Thyroid gland (tissue), 4 donors: ENCODE measurements at regions not wholly inside any gene's neighbourhood (a gene's known extent, or its start where the extent isn't known, plus 50 kb on each side); places are given as distances from the start of the nearest gene placed in this dataset.

ENCODE experiments used
- CTCF ChIP-seq, 6 experiments: fragments of 200-600 bp in 3 of 6; fragments of 450-650 bp in 3 of 6; sonication (generic) in 3 of 6; IDR thresholded peaks; one replicate each; pipeline ENCODE4 v1.5.1; 2016 to 2019; ENCODE audit warnings: antibody characterized with exemption in 6 of 6, mild to moderate bottlenecking in 2 of 6, inconsistent platforms in 1 of 6, moderate library complexity in 1 of 6
- POLR2A ChIP-seq, 2 donors: fragments of 450-650 bp; IDR thresholded peaks; one replicate each; pipeline ENCODE4 v1.6.1; 2017; ENCODE audit warnings: antibody characterized with exemption in 2 of 2, mild to moderate bottlenecking in 2 of 2, moderate library complexity in 1 of 2

- TF ChIP-seq POLR2A (IDR thresholded peaks at IDR 0.05) (no peak), CTCF (IDR thresholded peaks at IDR 0.05) (no peak)
Measured at GRCh38 chr2:144240656-144241339, 279.1 kb downstream of the ZEB2 start.
